CD4-positive, alpha-beta T cell (primary cell): ENCODE measurements at regions not wholly inside any gene's neighbourhood (a gene's known extent, or its start where the extent isn't known, plus 50 kb on each side); places are given as distances from the start of the nearest gene placed in this dataset.

Experiments used
- ATAC-seq: fragments of 200-7000 bp; cut with Tn5 transposase; one replicate; pipeline ENCODE4 v1.10.0; 2022; ENCODE audit warnings: mild to moderate bottlenecking; ENCODE audit not compliant: poor library complexity
- CTCF ChIA-PET: fragments of 350-600 bp; sonication (Branson Sonifier 250); formaldehyde crosslinking; loops from one replicate; lab custom pipeline; 2021; ENCODE audit warnings: antibody characterized with exemption, inconsistent platforms; lab: Charles Lee
- POLR2A ChIA-PET: fragments of 350-600 bp; sonication (Branson Sonifier 250); formaldehyde crosslinking; loops from one replicate; lab custom pipeline; 2021; ENCODE audit warnings: antibody characterized with exemption, inconsistent platforms; lab: Charles Lee
- DNase-seq, 14 experiments: peaks; one replicate each; pipeline ENCODE4 v3.0.0-alpha.2; 2013 to 2020; ENCODE audit warnings: mixed read lengths in 2 of 14
- H3K27ac ChIP-seq, 2 donors: one replicate each; pipeline versions ENCODE4 v1.5.1 to v1.7.0; 2013; ENCODE audit warnings: low read length in 2 of 2, low read depth in 1 of 2, mild to moderate bottlenecking in 1 of 2
- H3K27me3 ChIP-seq, 2 experiments: 1 replicate in 1 of 2; 2 replicates in 1 of 2; pipeline versions ENCODE4 v1.6.1 to v1.7.0; 2013; ENCODE audit warnings: low read length in 2 of 2, control low read depth in 1 of 2, mild to moderate bottlenecking in 1 of 2, moderate library complexity in 1 of 2; ENCODE audit not compliant: insufficient read depth in 2 of 2, control insufficient read depth in 1 of 2
- H3K36me3 ChIP-seq: one replicate; pipeline ENCODE4 v1.6.1; 2013; ENCODE audit warnings: low read length, control low read depth; ENCODE audit not compliant: insufficient read depth
- H3K4me1 ChIP-seq: one replicate; pipeline ENCODE4 v1.6.1; 2013; ENCODE audit warnings: low read length, control low read depth; ENCODE audit not compliant: insufficient read depth
- H3K4me3 ChIP-seq: one replicate; pipeline ENCODE4 v1.5.1; 2013; ENCODE audit warnings: mild to moderate bottlenecking, low read length, moderate library complexity
- H3K9me3 ChIP-seq, 2 experiments: 1 replicate in 1 of 2; 2 replicates in 1 of 2; pipeline versions ENCODE4 v1.6.1 to v1.7.0; 2013; ENCODE audit warnings: low read length in 2 of 2, mild to moderate bottlenecking in 2 of 2, control low read depth in 1 of 2, moderate library complexity in 1 of 2; ENCODE audit not compliant: control insufficient read depth in 1 of 2, insufficient read depth in 1 of 2
- H3K27ac Mint-ChIP-seq: one replicate; pipeline ENCODE4 v1.8.0; 2020; ENCODE audit warnings: mixed read lengths
- H3K27me3 Mint-ChIP-seq: one replicate; pipeline ENCODE4 v1.8.0; 2021; ENCODE audit warnings: mixed read lengths
- H3K36me3 Mint-ChIP-seq: one replicate; pipeline ENCODE4 v1.8.0; 2021; ENCODE audit warnings: low read depth, mixed read lengths
- H3K4me1 Mint-ChIP-seq: one replicate; pipeline ENCODE4 v1.8.0; 2021; ENCODE audit warnings: low read depth, mixed read lengths
- H3K4me3 Mint-ChIP-seq: one replicate; pipeline ENCODE4 v1.8.0; 2020; ENCODE audit warnings: mild to moderate bottlenecking, mixed read lengths
- H3K9me3 Mint-ChIP-seq: one replicate; pipeline ENCODE4 v1.8.0; 2020; ENCODE audit warnings: mixed read lengths
- CTCF ChIP-seq: fragments of 200-600 bp; IDR thresholded peaks from one replicate; pipeline ENCODE4 v1.8.0; 2022; ENCODE audit warnings: antibody characterized with exemption, mild to moderate bottlenecking
- intact Hi-C, 2 experiments: fragments of 100-400 bp; cut with DNase I in 1 of 2; cut with micrococcal nuclease in 1 of 2; formaldehyde crosslinking; loops; one replicate each; pipeline versions ENCODE4 v1.15.1 to v1.9.0; 2023 to 2025; cut with DNase I, micrococcal nuclease

- intact Hi-C loops: no loop called here
- no peaks in the 10 kb centered on the region for H3K36me3 Mint-ChIP-seq
- H3K4me1 ChIP-seq: no peaks in the 10 kb centered on the region
- TF ChIP-seq CTCF: no peak
- H3K9me3 Mint-ChIP-seq: peaks cover 3% of the 10 kb centered on the region
- no peak overlapping the region for H3K4me3 Mint-ChIP-seq
- CTCF ChIA-PET: no interaction called here
- DNase-seq (no peak), ATAC-seq (no peak)
- no peak overlapping the region for H3K27ac ChIP-seq
- POLR2A ChIA-PET: no interaction called here
- H3K4me1 Mint-ChIP-seq: no peaks in the 10 kb centered on the region
- H3K4me3 ChIP-seq: no peak overlapping the region
- no peaks in the 10 kb centered on the region for H3K27me3 ChIP-seq
- H3K27me3 Mint-ChIP-seq: no peaks in the 10 kb centered on the region
- H3K9me3 ChIP-seq: no peaks in the 10 kb centered on the region
- no peaks in the 10 kb centered on the region for H3K36me3 ChIP-seq
- H3K27ac Mint-ChIP-seq: no peak overlapping the region
These were observed 86.9 kb upstream of the IGF1 start for GRCh38 chr12:102567031-102567985.

- Histone ChIP-seq H3K4me3 (no peak overlapping the region), H3K27me3 (no peaks in the 10 kb centered on the region), H3K4me1 (no peaks in the 10 kb centered on the region), H3K36me3 (no peaks in the 10 kb centered on the region), H3K27ac (no peak overlapping the region), H3K9me3 (no peaks in the 10 kb centered on the region)
- H3K4me1 Mint-ChIP-seq: no peaks in the 10 kb centered on the region
- DNase-seq (no peak), ATAC-seq (no peak)
- CTCF ChIA-PET: no interaction called here
- TF ChIP-seq CTCF: no peak
- H3K9me3 Mint-ChIP-seq: peaks cover 3% of the 10 kb centered on the region
- intact Hi-C loops: no loop called here
- no peak overlapping the region for H3K27ac Mint-ChIP-seq
- POLR2A ChIA-PET: no interaction called here
- H3K4me3 Mint-ChIP-seq: no peak overlapping the region
- H3K27me3 Mint-ChIP-seq: no peaks in the 10 kb centered on the region
- no peaks in the 10 kb centered on the region for H3K36me3 Mint-ChIP-seq
These were observed 85.2 kb upstream of the IGF1 start for GRCh38 chr12:102565555-102565954.

GRCh38 chr12:102564026-102564425 lies 83.7 kb upstream of the IGF1 start:
- intact Hi-C loops: no loop called here
- Histone ChIP-seq H3K27me3 (no peaks in the 10 kb centered on the region), H3K27ac (no peak overlapping the region), H3K36me3 (no peaks in the 10 kb centered on the region), H3K4me1 (no peaks in the 10 kb centered on the region), H3K4me3 (no peak overlapping the region), H3K9me3 (no peaks in the 10 kb centered on the region)
- no peak for TF ChIP-seq CTCF
- Mint-ChIP-seq H3K27ac (no peak overlapping the region), H3K36me3 (no peaks in the 10 kb centered on the region), H3K27me3 (no peaks in the 10 kb centered on the region), H3K9me3 (peaks cover 3% of the 10 kb centered on the region), H3K4me1 (no peaks in the 10 kb centered on the region), H3K4me3 (no peak overlapping the region)
- ChIA-PET CTCF (no interaction called here), POLR2A (no interaction called here)
- no peak for ATAC-seq
- DNase-seq: no peak
